ENCODE measurements at regions not wholly inside any gene's neighbourhood (a gene's known extent, or its start where the extent isn't known, plus 50 kb on each side); places are given as distances from the start of the nearest gene placed in this dataset.

- Histone ChIP-seq H4K20me1 (ENCODE audit: insufficient read depth, low read length, poor library complexity, severe bottlenecking) (no peaks in the 10 kb centered on the region), H3K9ac (ENCODE audit: low read depth, low read length, poor library complexity, severe bottlenecking) (no peak overlapping the region), H3K9me3 (ENCODE audit: insufficient read depth, low read depth, low read length) (no peaks in the 10 kb centered on the region), H2AFZ (ENCODE audit: low read length) (no peak overlapping the region), H3K27me3 (ENCODE audit: insufficient read depth, low read length, poor library complexity, severe bottlenecking) (peaks cover 12% of the 10 kb centered on the region), H3K9me2 (replicated peaks; ENCODE audit: low read depth, low read length) (no peaks in the 10 kb centered on the region), H3F3A (ENCODE audit: low read depth) (no peaks in the 10 kb centered on the region), H3K36me3 (ENCODE audit: insufficient read depth, low read length) (no peaks in the 10 kb centered on the region), H3K4me3 (ENCODE audit: low read length, poor library complexity, severe bottlenecking) (no peak overlapping the region), H3K79me2 (ENCODE audit: insufficient read depth, low read length) (no peaks in the 10 kb centered on the region), H3K4me1 (ENCODE audit: insufficient read depth, low read length, poor library complexity, severe bottlenecking) (peaks cover 4% of the 10 kb centered on the region), H3K4me2 (ENCODE audit: low read depth, low read length, poor library complexity, severe bottlenecking) (no peak overlapping the region)
- no peak for TF ChIP-seq CTCF (conservative IDR thresholded peaks at IDR 0.05; ENCODE audit: low read length)
- TF ChIP-seq EZH2phosphoT487 (IDR thresholded peaks at IDR 0.05; ENCODE audit: borderline replicate concordance) = no peak
Observed at GRCh38 chr5:138702166-138703077, 50.8 kb upstream of the CTNNA1 start.

GRCh38 chr5:138701678-138702077, 51.5 kb upstream of the CTNNA1 start:
- TF ChIP-seq EZH2phosphoT487 (IDR thresholded peaks at IDR 0.05; ENCODE audit: borderline replicate concordance) (no peak), CTCF (conservative IDR thresholded peaks at IDR 0.05; ENCODE audit: low read length) (no peak)
- H2AFZ ChIP-seq (ENCODE audit: low read length) = no peak overlapping the region

GRCh38 chr5:138700581-138701362, 52.5 kb upstream of the CTNNA1 start:
- Histone ChIP-seq H3K4me3 (ENCODE audit: low read length, poor library complexity, severe bottlenecking) (no peak overlapping the region), H2AFZ (ENCODE audit: low read length) (no peak overlapping the region), H3K9me3 (ENCODE audit: insufficient read depth, low read depth, low read length) (no peaks in the 10 kb centered on the region), H3K36me3 (ENCODE audit: insufficient read depth, low read length) (no peaks in the 10 kb centered on the region), H3K27me3 (ENCODE audit: insufficient read depth, low read length, poor library complexity, severe bottlenecking) (peaks cover 9% of the 10 kb centered on the region), H3K4me1 (ENCODE audit: insufficient read depth, low read length, poor library complexity, severe bottlenecking) (peaks cover 4% of the 10 kb centered on the region), H4K20me1 (ENCODE audit: insufficient read depth, low read length, poor library complexity, severe bottlenecking) (no peaks in the 10 kb centered on the region), H3K9me2 (replicated peaks; ENCODE audit: low read depth, low read length) (no peaks in the 10 kb centered on the region), H3F3A (ENCODE audit: low read depth) (no peaks in the 10 kb centered on the region), H3K4me2 (ENCODE audit: low read depth, low read length, poor library complexity, severe bottlenecking) (no peak overlapping the region), H3K79me2 (ENCODE audit: insufficient read depth, low read length) (no peaks in the 10 kb centered on the region), H3K9ac (ENCODE audit: low read depth, low read length, poor library complexity, severe bottlenecking) (no peak overlapping the region)
- TF ChIP-seq EZH2phosphoT487 (IDR thresholded peaks at IDR 0.05; ENCODE audit: borderline replicate concordance) (no peak), CTCF (conservative IDR thresholded peaks at IDR 0.05; ENCODE audit: low read length) (no peak)

More at GRCh38 chr5:138701678-138702077, 51.5 kb upstream of the CTNNA1 start:
- H3K4me3 ChIP-seq (ENCODE audit: low read length, poor library complexity, severe bottlenecking) = no peak overlapping the region
- H3K9me3 ChIP-seq (ENCODE audit: insufficient read depth, low read depth, low read length) = no peaks in the 10 kb centered on the region
- H3K9me2 ChIP-seq (replicated peaks; ENCODE audit: low read depth, low read length) = no peaks in the 10 kb centered on the region
- H3K79me2 ChIP-seq (ENCODE audit: insufficient read depth, low read length) = no peaks in the 10 kb centered on the region
- H3K9ac ChIP-seq (ENCODE audit: low read depth, low read length, poor library complexity, severe bottlenecking) = no peak overlapping the region
- H4K20me1 ChIP-seq (ENCODE audit: insufficient read depth, low read length, poor library complexity, severe bottlenecking) = no peaks in the 10 kb centered on the region
- H3K4me1 ChIP-seq (ENCODE audit: insufficient read depth, low read length, poor library complexity, severe bottlenecking) = peaks cover 4% of the 10 kb centered on the region
- peaks cover 12% of the 10 kb centered on the region for H3K27me3 ChIP-seq (ENCODE audit: insufficient read depth, low read length, poor library complexity, severe bottlenecking)
- no peaks in the 10 kb centered on the region for H3F3A ChIP-seq (ENCODE audit: low read depth)
- H3K36me3 ChIP-seq (ENCODE audit: insufficient read depth, low read length) = no peaks in the 10 kb centered on the region
- H3K4me2 ChIP-seq (ENCODE audit: low read depth, low read length, poor library complexity, severe bottlenecking) = no peak overlapping the region
